Left kidney (tissue), 1 donor: ENCODE measurements at regions not wholly inside any gene's neighbourhood (a gene's known extent, or its start where the extent isn't known, plus 50 kb on each side); places are given as distances from the start of the nearest gene placed in this dataset.
A peak's percentile ranks its signal among the peaks of the same experiment; 100 is the strongest.

Experiments
- DNase-seq: peaks from one replicate; pipeline ENCODE4 v3.0.0-alpha.2; 2013

- DNase-seq, result no peak
These were observed 284.9 kb upstream of the ADAMTS5 start for GRCh38 chr21:27251752-27252151.

DNA sequence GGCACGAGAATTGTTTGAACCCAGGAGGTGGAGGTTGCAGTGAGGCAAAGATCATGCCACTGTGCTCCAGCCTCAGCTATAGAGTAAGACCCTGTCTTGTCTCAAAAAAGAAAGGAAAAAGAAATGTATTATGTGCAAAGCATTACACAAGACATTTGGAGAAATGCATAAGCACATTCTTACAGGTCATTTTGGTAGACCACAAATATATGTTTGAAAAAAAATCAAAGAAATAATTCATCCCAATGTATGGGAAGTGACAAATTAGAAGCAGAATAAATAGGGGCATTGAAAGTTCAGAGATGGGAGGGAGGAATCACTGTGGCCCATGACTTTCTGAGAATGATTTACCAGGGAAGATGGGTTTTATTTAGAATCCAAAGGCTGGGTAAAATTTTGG is 283.5 kb upstream of the ADAMTS5 start:
- DNase-seq, result no peak

GRCh38 chr21:27248814-27249213 is 281.9 kb upstream of the ADAMTS5 start:
- DNase-seq, result no peak

GRCh38 chr21:27246741-27247140 is 279.9 kb upstream of the ADAMTS5 start:
- no peak for DNase-seq

DNA sequence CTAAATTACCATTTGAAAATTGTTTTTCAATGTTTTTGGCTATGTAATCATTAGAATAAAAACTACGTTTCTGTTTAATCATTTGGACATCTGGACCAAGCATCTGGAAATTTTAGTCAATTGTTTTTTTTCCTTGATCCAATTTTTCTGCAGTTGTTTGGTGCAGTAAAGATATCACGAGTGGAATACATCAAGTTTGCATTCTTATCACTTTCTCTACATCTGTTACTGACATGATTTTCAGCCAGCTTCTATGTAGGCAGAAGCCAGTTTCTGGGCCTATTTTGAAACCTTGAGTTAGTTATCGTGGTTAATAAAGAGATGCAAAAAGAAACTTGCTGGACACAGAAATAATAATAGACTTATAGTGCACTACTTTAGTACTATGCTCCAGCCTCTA is 277.9 kb upstream of the ADAMTS5 start:
- DNase-seq, result no peak

DNA sequence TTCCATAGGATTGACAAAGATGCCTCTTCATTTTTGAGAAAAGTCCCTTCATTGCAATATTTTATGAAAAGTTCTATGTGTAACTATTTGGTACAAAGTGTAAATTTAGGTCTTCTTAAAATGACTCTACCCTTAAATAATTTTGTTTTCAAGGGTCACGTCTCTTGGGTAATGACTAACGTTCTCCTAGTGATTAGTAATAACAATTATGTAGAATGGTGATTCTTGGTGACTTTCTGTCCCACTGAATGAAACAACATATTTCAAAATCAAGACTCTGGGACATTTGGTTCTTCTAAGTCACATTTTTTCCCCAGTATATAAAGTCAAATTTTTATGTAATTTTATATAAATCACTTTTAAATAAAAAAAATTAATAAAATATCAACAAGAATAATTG is 277.5 kb upstream of the ADAMTS5 start:
- DNase-seq, result no peak

DNA sequence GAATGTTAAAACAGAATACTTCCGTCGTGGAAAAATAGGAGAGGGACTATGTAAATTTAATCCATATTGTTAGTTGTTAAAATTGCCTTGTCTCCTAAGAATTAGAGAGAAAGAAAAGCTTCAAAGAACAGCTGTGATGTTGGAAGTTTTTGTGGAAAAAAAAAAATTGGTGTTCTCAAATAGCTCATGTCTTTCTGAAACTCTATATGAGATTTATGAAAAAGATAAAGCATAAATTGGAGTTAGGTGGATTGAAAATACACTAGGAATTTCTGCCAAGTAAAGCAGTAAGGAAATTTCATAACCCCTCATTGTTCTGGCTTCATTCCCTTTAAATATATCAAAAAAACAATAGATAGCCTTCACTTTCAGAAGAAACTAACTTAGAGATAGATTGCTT is 274.0 kb upstream of the ADAMTS5 start:
- no peak for DNase-seq

DNA sequence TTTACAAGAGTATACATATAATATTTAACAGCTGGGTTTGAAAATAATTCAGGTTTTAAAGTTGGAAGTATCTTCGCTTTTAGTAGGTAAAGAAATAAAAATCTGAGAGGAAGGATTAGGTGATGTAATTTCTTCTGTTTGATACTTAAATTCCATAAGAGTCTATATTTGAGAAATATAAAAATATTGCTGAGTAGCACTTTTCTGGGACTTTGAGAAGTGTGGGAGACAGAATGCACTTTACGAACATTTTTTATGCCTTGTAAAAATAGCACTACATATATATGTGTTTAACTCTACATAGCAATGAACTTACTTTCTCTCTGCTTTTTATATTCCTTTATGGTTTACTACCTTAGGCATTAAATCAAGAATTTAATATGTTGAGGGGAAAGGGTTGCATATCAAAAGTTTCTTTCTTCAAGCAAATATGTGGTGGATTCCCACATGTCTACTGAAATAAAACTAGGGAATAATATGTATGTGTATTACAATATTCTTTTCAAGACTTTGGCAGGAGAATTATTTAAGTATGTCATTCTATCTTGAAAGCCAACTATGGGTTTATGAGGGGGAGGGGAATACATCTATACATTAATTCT is 266.7 kb upstream of the ADAMTS5 start:
- no peak for DNase-seq

DNA sequence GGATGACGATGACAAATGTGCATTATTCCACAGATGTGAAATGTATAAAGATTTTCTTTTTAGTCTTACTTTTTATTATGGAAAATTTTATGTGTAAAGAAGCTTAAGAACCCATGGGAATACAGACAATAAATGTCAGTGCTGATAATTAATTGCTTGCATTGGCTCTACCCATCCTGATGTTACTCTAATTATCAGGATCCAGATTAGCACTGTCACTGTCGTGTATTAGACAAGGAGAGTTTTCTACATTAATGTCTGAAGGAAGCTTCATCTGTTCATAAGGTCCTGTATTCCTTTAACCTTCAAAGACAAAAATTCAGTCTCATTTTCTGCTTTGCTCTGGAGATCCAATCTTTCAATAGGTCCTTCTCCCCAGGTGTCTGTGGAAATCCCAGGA is 259.1 kb upstream of the ADAMTS5 start:
- no peak for DNase-seq

DNA sequence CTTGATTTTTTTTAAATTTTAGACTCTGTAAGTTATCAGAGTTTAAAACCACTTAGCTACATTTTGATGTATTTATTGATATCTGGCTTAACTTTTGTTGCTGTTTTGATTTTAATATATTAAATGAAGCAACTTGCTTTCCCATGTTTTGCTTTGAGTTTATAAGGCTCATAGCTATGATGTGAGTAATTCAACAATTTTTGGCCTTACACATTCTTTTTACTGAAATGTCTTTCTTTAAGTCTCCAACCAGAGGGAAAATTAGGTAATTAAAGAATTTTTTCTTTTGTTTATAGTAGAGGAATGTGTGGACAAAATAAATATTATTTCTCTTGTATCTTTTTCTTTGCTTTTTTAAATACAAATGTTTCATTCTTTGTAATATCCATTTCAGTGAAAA is 258.3 kb upstream of the ADAMTS5 start:
- no peak for DNase-seq

DNA sequence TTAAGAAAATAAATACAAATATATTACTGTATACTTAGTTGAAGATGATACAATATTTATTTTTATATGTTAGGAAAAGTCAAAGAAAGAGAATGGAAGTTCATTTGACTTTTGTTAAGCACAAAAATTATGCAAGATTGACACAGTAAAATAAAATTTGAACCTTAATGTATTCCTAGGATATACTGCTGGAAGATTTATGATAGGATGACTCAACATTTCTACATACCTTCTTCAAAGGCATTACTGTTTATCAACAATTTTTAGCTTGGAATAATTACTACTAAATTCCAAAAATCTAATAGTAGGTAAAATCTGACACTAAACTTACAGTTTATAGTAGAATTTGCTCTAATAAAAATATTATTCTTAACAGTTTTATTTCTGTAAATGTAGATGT is 257.3 kb upstream of the ADAMTS5 start:
- DNase-seq, result no peak

DNA sequence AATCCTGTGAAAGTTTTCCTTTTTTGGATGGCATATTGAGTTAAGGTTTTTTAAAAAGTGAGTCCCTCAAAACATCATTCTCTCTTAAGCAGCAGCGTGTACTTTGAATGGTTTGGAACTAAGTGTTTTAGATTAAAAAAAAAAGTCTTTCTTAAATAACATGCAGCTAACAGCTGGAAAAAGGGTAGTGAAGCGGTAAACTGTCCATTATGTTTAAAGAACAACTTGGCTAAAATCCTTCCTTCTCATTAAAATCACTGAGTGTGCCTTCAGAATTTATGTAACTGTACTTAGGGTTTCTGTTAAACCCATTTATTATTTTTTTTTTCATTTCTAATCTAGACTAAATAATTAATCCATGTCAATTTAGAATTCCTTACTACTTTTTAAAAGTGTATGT is 254.2 kb upstream of the ADAMTS5 start:
- peak; percentile 19 for DNase-seq

DNA sequence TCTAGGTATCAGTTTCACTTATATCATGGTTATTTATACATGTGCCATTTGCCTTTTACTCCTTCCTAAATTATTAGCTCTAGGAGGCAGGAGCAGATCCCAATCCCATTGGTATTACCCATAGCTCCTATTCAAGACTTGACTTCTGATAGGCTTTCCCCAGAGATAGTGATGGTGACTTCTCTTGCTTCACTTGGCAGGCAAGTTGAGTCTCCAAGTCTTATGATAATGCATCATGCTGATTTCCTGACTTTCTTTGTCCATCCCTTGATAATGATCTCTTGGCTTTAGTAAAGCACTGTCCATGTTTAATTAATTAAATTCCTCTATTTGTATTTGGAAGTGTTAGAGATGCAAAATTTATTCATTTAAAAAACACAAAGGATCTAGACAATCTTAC is 253.5 kb upstream of the ADAMTS5 start:
- DNase-seq, result no peak

- DNase-seq, result no peak
These were observed 252.2 kb upstream of the ADAMTS5 start for GRCh38 chr21:27219068-27219467.

- DNase-seq, result no peak
These were observed 246.4 kb upstream of the ADAMTS5 start for GRCh38 chr21:27213303-27213702.

- DNase-seq, result no peak
These were observed 245.6 kb upstream of the ADAMTS5 start for GRCh38 chr21:27212441-27212840.

- no peak for DNase-seq
These were observed 242.7 kb upstream of the ADAMTS5 start for GRCh38 chr21:27209546-27209945.

- DNase-seq, result no peak
These were observed 239.6 kb upstream of the ADAMTS5 start for GRCh38 chr21:27206368-27206982.

GRCh38 chr21:27202301-27202700 is 235.4 kb upstream of the ADAMTS5 start:
- no peak for DNase-seq

- DNase-seq, result no peak
These were observed 234.3 kb upstream of the ADAMTS5 start for GRCh38 chr21:27201197-27201596.

- DNase-seq, result no peak
These were observed 229.8 kb upstream of the ADAMTS5 start for GRCh38 chr21:27196651-27197050.

- DNase-seq, result no peak
These were observed 225.5 kb upstream of the ADAMTS5 start for GRCh38 chr21:27192281-27192949.

DNA sequence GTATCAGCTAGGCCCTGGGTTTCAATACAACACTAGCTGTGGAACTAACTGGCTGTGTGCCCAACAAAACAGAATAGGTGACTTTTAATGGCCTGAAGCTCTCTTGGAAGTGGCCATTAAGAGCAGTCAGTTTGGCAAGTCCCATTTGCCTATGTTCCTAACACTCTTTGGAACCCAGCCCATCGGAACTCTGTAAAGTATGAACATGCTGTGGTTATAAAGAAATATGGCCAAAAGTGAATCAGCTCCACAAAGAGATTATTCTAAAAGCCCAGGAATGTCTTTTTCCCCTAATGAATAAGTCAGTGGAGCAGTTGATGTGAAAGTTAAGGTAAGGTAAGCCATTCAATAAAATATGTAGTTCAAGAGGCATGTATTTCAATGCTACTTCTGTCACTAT is 223.7 kb upstream of the ADAMTS5 start:
- peak; percentile 42 for DNase-seq

DNA sequence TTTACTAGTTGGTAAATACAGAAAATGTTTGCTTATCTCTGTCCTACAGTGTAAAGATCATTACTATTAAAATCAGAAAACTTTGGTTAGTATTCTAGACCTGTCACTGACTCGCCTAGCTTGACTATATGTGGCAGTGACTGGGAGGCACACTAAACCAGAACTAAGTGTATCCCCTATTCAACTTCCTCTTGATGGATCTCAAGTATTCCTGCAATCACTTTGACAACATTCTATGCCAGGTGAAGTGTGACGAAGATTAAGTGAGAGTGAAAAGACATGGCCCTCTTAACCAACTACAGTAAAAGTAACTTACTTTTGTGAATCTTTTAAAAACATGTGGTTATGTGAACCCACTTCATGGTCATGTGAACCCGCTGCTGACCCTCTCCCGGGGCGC is 223.0 kb upstream of the ADAMTS5 start:
- DNase-seq, result no peak
